CD14-positive monocyte (primary cell): ENCODE measurements at regions not wholly inside any gene's neighbourhood (a gene's known extent, or its start where the extent isn't known, plus 50 kb on each side); places are given as distances from the start of the nearest gene placed in this dataset.

Experiments used
- DNase-seq, 3 donors: peaks; one replicate each; pipeline ENCODE4 v3.0.0-alpha.2; 2011 to 2022
- H2AFZ ChIP-seq: 2 replicates; pipeline ENCODE4 v1.6.0; 2012; ENCODE audit warnings: mild to moderate bottlenecking, low read depth, low read length, inconsistent platforms; ENCODE audit not compliant: insufficient read depth, poor library complexity, severe bottlenecking
- H3K27ac ChIP-seq, 2 donors: 1 replicate in 1 of 2; 2 replicates in 1 of 2; pipeline ENCODE4 v1.5.1; 2012 to 2013; ENCODE audit warnings: low read length in 2 of 2, control low read depth in 1 of 2, inconsistent platforms in 1 of 2, low read depth in 1 of 2, mild to moderate bottlenecking in 1 of 2
- H3K27me3 ChIP-seq, 2 donors: one replicate each; pipeline versions ENCODE4 v1.6.0 to v1.6.1; 2011 to 2013; ENCODE audit warnings: low read length in 2 of 2; ENCODE audit not compliant: control insufficient read depth in 2 of 2, insufficient read depth in 2 of 2
- H3K36me3 ChIP-seq, 2 donors: replicated peaks in 1 of 2; 1 replicate in 1 of 2; 2 replicates in 1 of 2; pipeline versions ENCODE4 v1.5.1 to v1.6.1; 2012 to 2013; ENCODE audit warnings: low read length in 2 of 2, control low read depth in 1 of 2, inconsistent platforms in 1 of 2, mild to moderate bottlenecking in 1 of 2; ENCODE audit not compliant: insufficient read depth in 2 of 2, control insufficient read depth in 1 of 2
- H3K4me1 ChIP-seq, 2 donors: 1 replicate in 1 of 2; 2 replicates in 1 of 2; pipeline versions ENCODE4 v1.5.1 to v1.6.1; 2012 to 2013; ENCODE audit warnings: low read length in 2 of 2, control low read depth in 1 of 2, inconsistent platforms in 1 of 2, mild to moderate bottlenecking in 1 of 2, moderate library complexity in 1 of 2; ENCODE audit not compliant: insufficient read depth in 2 of 2, control insufficient read depth in 1 of 2
- H3K4me2 ChIP-seq: replicated peaks from 2 replicates; pipeline ENCODE3; 2012; ENCODE audit warnings: low read length, moderate library complexity, mild to moderate bottlenecking; ENCODE audit not compliant: poor library complexity, severe bottlenecking; ENCODE audit errors: extremely low read depth
- H3K4me3 ChIP-seq, 3 experiments: fragments of 200-600 bp in 1 of 3; sonication (generic) in 1 of 3; replicated peaks in 1 of 3; 1 replicate in 2 of 3; 2 replicates in 1 of 3; pipeline ENCODE4 v1.5.1; 2011 to 2013; ENCODE audit warnings: low read length in 3 of 3, mild to moderate bottlenecking in 3 of 3, control low read depth in 2 of 3, low read depth in 2 of 3, inconsistent platforms in 1 of 3, moderate library complexity in 1 of 3
- H3K79me2 ChIP-seq: 2 replicates; pipeline ENCODE4 v1.6.0; 2012; ENCODE audit warnings: mild to moderate bottlenecking, control low read depth, inconsistent platforms, low read length, moderate library complexity; ENCODE audit not compliant: insufficient read depth
- H3K9ac ChIP-seq: 2 replicates; pipeline ENCODE4 v1.6.0; 2017; ENCODE audit warnings: low read length, mild to moderate bottlenecking; ENCODE audit not compliant: insufficient read depth, poor library complexity, severe bottlenecking
- H3K9me3 ChIP-seq, 2 donors: replicated peaks in 1 of 2; 1 replicate in 1 of 2; 2 replicates in 1 of 2; pipeline versions ENCODE4 v1.5.1 to v1.6.1; 2012 to 2013; ENCODE audit warnings: low read length in 2 of 2, control low read depth in 1 of 2; ENCODE audit not compliant: control insufficient read depth in 1 of 2, insufficient read depth in 1 of 2
- H4K20me1 ChIP-seq: 2 replicates; pipeline ENCODE4 v1.6.0; 2012; ENCODE audit warnings: mild to moderate bottlenecking, low read length, control low read depth, moderate library complexity; ENCODE audit not compliant: insufficient read depth
- H3K27ac Mint-ChIP-seq, 7 donors: one replicate each; pipeline ENCODE4 v1.8.0; 2020; ENCODE audit warnings: mild to moderate bottlenecking in 7 of 7, mixed read lengths in 7 of 7, moderate library complexity in 6 of 7, inconsistent platforms in 2 of 7
- H3K27me3 Mint-ChIP-seq, 3 donors: one replicate each; pipeline ENCODE4 v1.8.0; 2021 to 2022; ENCODE audit warnings: low read depth in 3 of 3, mild to moderate bottlenecking in 3 of 3, mixed read lengths in 3 of 3, moderate library complexity in 3 of 3, inconsistent platforms in 1 of 3
- H3K36me3 Mint-ChIP-seq, 2 donors: one replicate each; pipeline ENCODE4 v1.8.0; 2020; ENCODE audit warnings: mixed read lengths in 2 of 2, inconsistent platforms in 1 of 2, mild to moderate bottlenecking in 1 of 2
- H3K4me1 Mint-ChIP-seq: one replicate; pipeline ENCODE4 v1.8.0; 2020; ENCODE audit warnings: mild to moderate bottlenecking, mixed read lengths
- H3K4me3 Mint-ChIP-seq, 2 donors: one replicate each; pipeline ENCODE4 v1.8.0; 2020; ENCODE audit warnings: mild to moderate bottlenecking in 2 of 2, mixed read lengths in 2 of 2, moderate library complexity in 1 of 2
- H3K9me3 Mint-ChIP-seq, 7 donors: one replicate each; pipeline ENCODE4 v1.8.0; 2020 to 2022; ENCODE audit warnings: mixed read lengths in 7 of 7, mild to moderate bottlenecking in 6 of 7, moderate library complexity in 6 of 7, inconsistent platforms in 2 of 7
- WGBS: methylation state at CpG from one replicate; pipeline ENCODE4 v1.1.5; 2013; ENCODE audit warnings: missing lambda C conversion rate; ENCODE audit not compliant: insufficient coverage; 5-methylcytosine and 5-hydroxymethylcytosine counted together
- intact Hi-C, 2 donors: fragments of 100-400 bp; cut with micrococcal nuclease; formaldehyde crosslinking; loops; one replicate each; pipeline versions ENCODE4 v1.15.0 to v1.15.1; 2023
- TF ChIP-seq, protein P1 (sequence below): fragments of 200-600 bp; IDR thresholded peaks from one replicate; pipeline ENCODE4 v1.8.0; 2022; ENCODE audit warnings: antibody characterized with exemption, mild to moderate bottlenecking

DNA sequence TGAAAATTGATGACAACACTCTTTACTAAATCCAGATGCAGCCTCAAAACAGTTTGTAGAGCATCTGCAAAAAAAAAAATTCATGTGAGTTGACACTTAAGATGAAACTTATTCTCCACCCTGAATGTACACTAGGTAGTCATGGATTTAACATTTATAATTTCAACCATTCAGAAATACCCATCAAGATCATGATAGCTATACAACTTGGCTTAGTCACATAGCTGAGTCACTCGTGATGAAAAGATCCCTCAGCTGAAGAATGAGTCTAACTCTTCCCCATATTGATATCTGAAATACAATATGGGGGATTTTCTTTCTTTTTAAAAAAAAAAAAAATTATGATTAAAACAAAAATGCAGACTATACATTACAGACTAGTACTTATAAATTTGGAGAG, 104.8 kb upstream of the PLEKHG7 start:
- WGBS: no CpG with 5 or more reads among the region's 1 CpG
- Histone ChIP-seq H2AFZ (no peak overlapping the region), H3K9ac (no peak overlapping the region), H3K4me3 (no peak overlapping the region), H3K9me3 (peaks cover 11 to 16% of the 10 kb centered on the region in 2 donors), H3K27ac (no peak overlapping the region), H3K79me2 (no peaks in the 10 kb centered on the region), H3K27me3 (no peaks in the 10 kb centered on the region), H4K20me1 (no peaks in the 10 kb centered on the region), H3K36me3 (no peaks in the 10 kb centered on the region), H3K4me1 (peaks cover 11 to 12% of the 10 kb centered on the region in 2 donors), H3K4me2 (no peak overlapping the region)
- Mint-ChIP-seq H3K4me1 (peaks cover 30% of the 10 kb centered on the region), H3K27me3 (peaks cover 0 to 4% (median 3%) of the 10 kb centered on the region in 3 donors), H3K27ac (peak overlapping the region in 4 of 7 donors; percentile 16 to 64 (median 54)), H3K36me3 (no peaks in the 10 kb centered on the region), H3K4me3 (no peak overlapping the region), H3K9me3 (peaks cover 19 to 31% (median 24%) of the 10 kb centered on the region in 7 donors)
- TF ChIP-seq, protein P1, sequence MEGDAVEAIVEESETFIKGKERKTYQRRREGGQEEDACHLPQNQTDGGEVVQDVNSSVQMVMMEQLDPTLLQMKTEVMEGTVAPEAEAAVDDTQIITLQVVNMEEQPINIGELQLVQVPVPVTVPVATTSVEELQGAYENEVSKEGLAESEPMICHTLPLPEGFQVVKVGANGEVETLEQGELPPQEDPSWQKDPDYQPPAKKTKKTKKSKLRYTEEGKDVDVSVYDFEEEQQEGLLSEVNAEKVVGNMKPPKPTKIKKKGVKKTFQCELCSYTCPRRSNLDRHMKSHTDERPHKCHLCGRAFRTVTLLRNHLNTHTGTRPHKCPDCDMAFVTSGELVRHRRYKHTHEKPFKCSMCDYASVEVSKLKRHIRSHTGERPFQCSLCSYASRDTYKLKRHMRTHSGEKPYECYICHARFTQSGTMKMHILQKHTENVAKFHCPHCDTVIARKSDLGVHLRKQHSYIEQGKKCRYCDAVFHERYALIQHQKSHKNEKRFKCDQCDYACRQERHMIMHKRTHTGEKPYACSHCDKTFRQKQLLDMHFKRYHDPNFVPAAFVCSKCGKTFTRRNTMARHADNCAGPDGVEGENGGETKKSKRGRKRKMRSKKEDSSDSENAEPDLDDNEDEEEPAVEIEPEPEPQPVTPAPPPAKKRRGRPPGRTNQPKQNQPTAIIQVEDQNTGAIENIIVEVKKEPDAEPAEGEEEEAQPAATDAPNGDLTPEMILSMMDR: no peak
- peak; percentile 38 to 83 (median 62) for DNase-seq
- intact Hi-C loops: loop anchor here (10.0 kb wide), 2 partner anchors 93 to 723 kb away; no protein-coding TSS in a partner anchor

DNA sequence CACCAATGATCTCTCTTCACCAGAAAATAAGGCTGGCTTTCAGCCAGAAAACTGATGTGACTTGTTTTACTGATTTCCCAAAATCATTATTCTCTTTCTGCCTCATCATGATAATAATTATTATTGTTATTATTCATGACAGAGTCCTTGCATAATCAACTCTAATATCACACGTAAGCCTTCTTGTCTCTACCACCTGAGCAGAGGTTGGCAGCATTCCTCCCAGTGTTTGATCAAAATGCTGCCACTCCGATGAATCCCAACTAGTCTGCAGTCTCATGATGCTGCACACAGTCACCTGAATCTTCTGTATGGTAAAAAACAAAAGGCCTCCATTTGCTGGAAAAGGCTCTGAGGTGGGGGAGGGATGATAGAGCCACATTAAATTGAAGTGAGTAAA, 105.7 kb upstream of the PLEKHG7 start:
- H3K4me1 ChIP-seq: peaks cover 11 to 12% of the 10 kb centered on the region in 2 donors
- intact Hi-C loops: loop anchor here (10.0 kb wide), 2 partner anchors 92 to 722 kb away; no protein-coding TSS in a partner anchor

More for the DNA sequence above, 105.7 kb upstream of the PLEKHG7 start:
- Histone ChIP-seq H3K36me3 (no peaks in the 10 kb centered on the region), H3K79me2 (no peaks in the 10 kb centered on the region), H3K4me3 (no peak overlapping the region), H2AFZ (no peak overlapping the region), H4K20me1 (no peaks in the 10 kb centered on the region), H3K4me2 (no peak overlapping the region), H3K27ac (no peak overlapping the region), H3K27me3 (no peaks in the 10 kb centered on the region), H3K9ac (no peak overlapping the region), H3K9me3 (peaks cover 11 to 16% of the 10 kb centered on the region in 2 donors)
- H3K27ac Mint-ChIP-seq: peak overlapping the region in 2 of 7 donors; percentile 63 to 67
- WGBS: no CpG with 5 or more reads among the region's 2 CpGs
- DNase-seq: no peak
- TF ChIP-seq, protein P1: no peak
- H3K4me3 Mint-ChIP-seq: no peak overlapping the region
- peaks cover 17 to 28% (median 23%) of the 10 kb centered on the region in 7 donors for H3K9me3 Mint-ChIP-seq
- H3K36me3 Mint-ChIP-seq: peaks cover 0 to 3% of the 10 kb centered on the region in 2 donors
- peaks cover 0 to 3% (median 3%) of the 10 kb centered on the region in 3 donors for H3K27me3 Mint-ChIP-seq
- peaks cover 29% of the 10 kb centered on the region for H3K4me1 Mint-ChIP-seq
